NCI-H2227 (cell line): ENCODE measurements at regions not wholly inside any gene's neighbourhood (a gene's known extent, or its start where the extent isn't known, plus 50 kb on each side); places are given as distances from the start of the nearest gene placed in this dataset.
"Not testable (repeated sequence)": the region's sequence is repeated elsewhere in the genome, so short reads cannot be mapped to it uniquely, and the experiment has no call there.

ENCODE experiments used
- DNase-seq: peaks from one replicate; lab custom pipeline; 2025; ENCODE audit not compliant: unreplicated experiment; lab: John Stamatoyannopoulos, UW

- DNase-seq: no peak
Measured at GRCh38 chr4:167811958-167812357, 280.4 kb upstream of the ANXA10 start.

- DNase-seq: no peak
Measured at GRCh38 chr4:167826281-167826680, 266.1 kb upstream of the ANXA10 start.

- DNase-seq: no peak
Measured at GRCh38 chr4:167831855-167832254, 260.5 kb upstream of the ANXA10 start.

GRCh38 chr4:167838686-167839085 is 253.7 kb upstream of the ANXA10 start:
- no peak for DNase-seq

GRCh38 chr4:167842487-167842886 is 249.8 kb upstream of the ANXA10 start:
- no peak for DNase-seq

GRCh38 chr4:167854881-167855280 is 237.5 kb upstream of the ANXA10 start:
- no peak for DNase-seq

- DNase-seq: not testable (repeated sequence)
Measured at GRCh38 chr4:167858127-167858526, 234.2 kb upstream of the ANXA10 start.

- no peak for DNase-seq
Measured at GRCh38 chr4:167867191-167867590, 225.1 kb upstream of the ANXA10 start.

- no peak for DNase-seq
Measured at GRCh38 chr4:167868163-167868562, 224.2 kb upstream of the ANXA10 start.

GRCh38 chr4:167873496-167873895 is 218.8 kb upstream of the ANXA10 start:
- no peak for DNase-seq

GRCh38 chr4:167876091-167876490 is 216.2 kb upstream of the ANXA10 start:
- DNase-seq: not testable (repeated sequence)

GRCh38 chr4:167877826-167878225 is 214.5 kb upstream of the ANXA10 start:
- not testable (repeated sequence) for DNase-seq

- DNase-seq: no peak
Measured at GRCh38 chr4:167883266-167883665, 209.1 kb upstream of the ANXA10 start.

GRCh38 chr4:167885071-167885470 is 207.3 kb upstream of the ANXA10 start:
- no peak for DNase-seq

GRCh38 chr4:167885872-167886271 is 206.5 kb upstream of the ANXA10 start:
- DNase-seq: no peak

- no peak for DNase-seq
Measured at GRCh38 chr4:167887726-167888125, 204.6 kb upstream of the ANXA10 start.

- no peak for DNase-seq
Measured at GRCh38 chr4:167890226-167890625, 202.1 kb upstream of the ANXA10 start.

GRCh38 chr4:167893531-167893930 is 198.8 kb upstream of the ANXA10 start:
- DNase-seq: peak; percentile 3

GRCh38 chr4:167896260-167896659 is 196.1 kb upstream of the ANXA10 start:
- not testable (repeated sequence) for DNase-seq

GRCh38 chr4:167897116-167897515 is 195.2 kb upstream of the ANXA10 start:
- no peak for DNase-seq

- no peak for DNase-seq
Measured at GRCh38 chr4:167903291-167903721, 189.0 kb upstream of the ANXA10 start.

- DNase-seq: no peak
Measured at GRCh38 chr4:167906851-167907250, 185.5 kb upstream of the ANXA10 start.

GRCh38 chr4:167908816-167909215 is 183.5 kb upstream of the ANXA10 start:
- no peak for DNase-seq

GRCh38 chr4:167912535-167912934 is 179.8 kb upstream of the ANXA10 start:
- not testable (repeated sequence) for DNase-seq
